Vagina (tissue), 2 donors: ENCODE measurements at regions not wholly inside any gene's neighbourhood (a gene's known extent, or its start where the extent isn't known, plus 50 kb on each side); places are given as distances from the start of the nearest gene placed in this dataset.
"Not testable (repeated sequence)": the region's sequence is repeated elsewhere in the genome, so short reads cannot be mapped to it uniquely, and the experiment has no call there.

Experiments
- POLR2A ChIP-seq, 2 donors: fragments of 450-650 bp; IDR thresholded peaks; one replicate each; pipeline ENCODE4 v1.6.1; 2017; ENCODE audit warnings: antibody characterized with exemption in 2 of 2, mild to moderate bottlenecking in 2 of 2, moderate library complexity in 2 of 2
- POLR2AphosphoS5 ChIP-seq, 2 donors: sonication (generic); formaldehyde crosslinking; IDR thresholded peaks; one replicate each; pipeline ENCODE4 v1.9.0; 2017; ENCODE audit warnings: antibody characterized with exemption in 2 of 2, mild to moderate bottlenecking in 2 of 2, low read depth in 1 of 2; ENCODE audit not compliant: insufficient read depth in 1 of 2

- not testable (repeated sequence) for TF ChIP-seq POLR2AphosphoS5 (IDR thresholded peaks at IDR 0.05; ENCODE audit: insufficient read depth in 1 of 2, low read depth in 1 of 2); POLR2A (IDR thresholded peaks at IDR 0.05)
Observed at GRCh38 chr16:29169295-29169994, 184.6 kb downstream of the LAT start.
